ENCODE measurements at regions not wholly inside any gene's neighbourhood (a gene's known extent, or its start where the extent isn't known, plus 50 kb on each side); places are given as distances from the start of the nearest gene placed in this dataset.

DNA sequence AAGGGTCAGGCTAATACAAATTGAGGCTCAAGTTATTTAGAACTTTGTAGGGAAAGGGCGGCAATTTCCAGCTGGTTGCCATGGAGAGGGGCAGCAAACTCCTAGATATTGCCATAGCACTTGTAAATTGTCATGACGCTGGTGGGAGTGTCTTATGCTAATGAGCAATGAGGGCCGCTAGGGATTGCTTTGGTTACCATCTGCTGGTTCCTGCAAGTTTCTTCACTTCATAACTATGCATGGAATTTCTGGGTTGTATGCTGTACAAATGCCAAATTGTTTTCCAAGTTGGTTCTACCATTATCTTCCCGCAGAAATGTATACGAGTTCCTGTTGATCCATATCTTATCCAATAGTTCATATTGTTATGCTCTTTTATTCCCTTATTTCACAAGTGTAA is 1339.4 kb downstream of the EFNB2 start:
- H3K27me3 ChIP-seq (ENCODE audit: control insufficient read depth, insufficient read depth, low read length) = no peaks in the 10 kb centered on the region
- no peaks in the 10 kb centered on the region for H3K36me3 ChIP-seq (ENCODE audit: control insufficient read depth, low read depth, low read length)
- H3K4me3 ChIP-seq (ENCODE audit: low read length) = no peak overlapping the region
- H3K4me1 ChIP-seq (ENCODE audit: control insufficient read depth, low read depth, low read length) = no peaks in the 10 kb centered on the region
- no peak overlapping the region for H3K9ac ChIP-seq (ENCODE audit: low read length)
- no peak overlapping the region for H3K27ac ChIP-seq (ENCODE audit: low read length)
- H3K9me3 ChIP-seq (ENCODE audit: control insufficient read depth, low read depth, low read length) = no peaks in the 10 kb centered on the region

DNA sequence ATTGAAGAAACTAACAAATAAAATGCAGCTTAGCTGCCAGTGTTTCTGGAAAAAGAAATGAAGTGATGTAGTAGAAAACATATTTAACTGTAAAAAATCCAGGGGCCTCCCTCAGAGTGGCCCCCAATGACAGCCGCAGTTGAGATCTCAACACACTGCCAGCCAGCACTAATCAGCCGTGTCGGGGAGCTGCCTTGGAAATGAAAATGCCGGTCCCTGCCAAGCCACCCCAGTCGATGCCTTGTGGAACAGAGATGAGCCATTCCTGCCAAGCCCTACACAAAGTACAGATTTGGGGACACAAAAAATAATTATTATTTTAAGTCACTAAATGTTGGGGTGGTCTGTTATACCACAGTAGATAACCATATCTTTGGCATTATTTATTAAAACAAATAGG is 1342.4 kb downstream of the EFNB2 start:
- H3K9me3 ChIP-seq (ENCODE audit: control insufficient read depth, low read depth, low read length) = no peaks in the 10 kb centered on the region
- no peak overlapping the region for H3K9ac ChIP-seq (ENCODE audit: low read length)
- H3K27me3 ChIP-seq (ENCODE audit: control insufficient read depth, insufficient read depth, low read length) = no peaks in the 10 kb centered on the region
- no peaks in the 10 kb centered on the region for H3K4me1 ChIP-seq (ENCODE audit: control insufficient read depth, low read depth, low read length)
- no peaks in the 10 kb centered on the region for H3K36me3 ChIP-seq (ENCODE audit: control insufficient read depth, low read depth, low read length)
- H3K27ac ChIP-seq (ENCODE audit: low read length) = no peak overlapping the region
- H3K4me3 ChIP-seq (ENCODE audit: low read length) = no peak overlapping the region

DNA sequence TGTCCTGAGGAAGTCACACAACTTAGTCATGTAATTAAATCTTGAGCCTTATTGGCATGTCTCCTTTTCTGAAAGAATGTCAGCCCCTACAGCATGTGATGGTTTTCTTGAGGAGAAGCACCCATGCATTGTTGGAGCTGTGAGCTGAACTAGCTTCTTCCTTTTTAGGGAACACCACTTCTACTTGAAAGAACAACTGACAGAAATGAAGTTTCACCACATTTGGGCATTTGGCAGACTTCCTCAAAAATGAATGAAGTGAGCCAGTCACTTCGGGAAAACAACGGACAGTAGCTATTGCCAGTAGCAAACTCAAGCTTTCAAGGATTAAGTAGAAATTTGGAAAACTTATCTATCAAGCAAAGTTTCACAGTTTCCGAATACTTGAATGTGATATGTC is 1351.3 kb downstream of the EFNB2 start:
- no peaks in the 10 kb centered on the region for H3K27me3 ChIP-seq (ENCODE audit: control insufficient read depth, insufficient read depth, low read length)
- no peaks in the 10 kb centered on the region for H3K36me3 ChIP-seq (ENCODE audit: control insufficient read depth, low read depth, low read length)
- no peak overlapping the region for H3K9ac ChIP-seq (ENCODE audit: low read length)
- H3K4me3 ChIP-seq (ENCODE audit: low read length) = no peak overlapping the region
- no peaks in the 10 kb centered on the region for H3K9me3 ChIP-seq (ENCODE audit: control insufficient read depth, low read depth, low read length)
- no peak overlapping the region for H3K27ac ChIP-seq (ENCODE audit: low read length)
- H3K4me1 ChIP-seq (ENCODE audit: control insufficient read depth, low read depth, low read length) = no peaks in the 10 kb centered on the region

DNA sequence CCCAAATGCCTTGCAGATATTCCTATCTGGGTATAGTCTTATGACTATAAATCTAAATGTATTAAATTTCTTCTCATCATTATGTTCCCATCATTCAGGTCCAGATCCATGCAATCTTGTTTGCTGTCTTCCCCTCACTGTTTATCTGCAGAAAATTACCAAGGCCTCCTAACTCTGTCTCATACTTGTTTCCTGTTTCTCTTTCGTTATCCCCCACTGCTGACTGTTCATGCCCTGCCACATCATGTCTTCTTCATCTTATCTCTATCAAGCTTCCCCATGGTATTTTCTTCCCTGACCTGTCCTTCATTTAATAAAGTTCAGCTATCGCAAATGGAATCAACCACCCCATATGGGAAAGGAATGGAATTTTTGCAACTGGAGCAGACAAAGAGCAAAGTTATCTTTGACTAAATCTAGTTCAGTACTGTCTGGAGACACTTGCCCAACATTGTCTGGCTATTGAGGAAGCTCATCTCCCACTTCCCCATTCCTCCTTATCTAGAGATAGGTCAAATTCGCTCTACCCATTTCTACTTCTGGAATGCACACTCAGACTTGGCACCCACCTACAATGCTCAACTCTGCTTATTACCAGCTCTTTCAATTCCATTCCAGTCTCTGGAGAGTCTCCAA is 1358.1 kb downstream of the EFNB2 start:
- no peak overlapping the region for H3K27ac ChIP-seq (ENCODE audit: low read length)

DNA sequence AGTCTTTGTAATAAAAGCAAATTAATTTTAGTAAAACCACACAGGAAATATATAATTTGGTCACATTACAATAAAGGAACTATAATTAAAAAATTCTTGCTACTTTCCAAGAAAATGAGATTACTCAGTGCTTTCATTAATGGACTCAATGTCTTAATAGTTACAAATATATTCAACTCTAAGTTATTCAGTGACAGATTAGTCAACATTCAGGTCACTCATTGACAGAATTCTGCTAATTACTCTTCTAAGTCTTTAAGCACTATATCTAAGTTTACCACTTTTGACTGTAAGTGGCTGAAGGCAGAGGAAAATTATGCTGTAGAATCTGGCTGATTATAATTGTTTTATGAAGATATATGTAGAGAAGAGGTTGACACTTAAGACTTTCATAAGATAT is 1365.0 kb downstream of the EFNB2 start:
- H3K27me3 ChIP-seq (ENCODE audit: control insufficient read depth, insufficient read depth, low read length) = no peaks in the 10 kb centered on the region

More for the DNA sequence above, 1358.1 kb downstream of the EFNB2 start:
- Histone ChIP-seq H3K27me3 (ENCODE audit: control insufficient read depth, insufficient read depth, low read length) (no peaks in the 10 kb centered on the region), H3K9ac (ENCODE audit: low read length) (no peak overlapping the region), H3K9me3 (ENCODE audit: control insufficient read depth, low read depth, low read length) (no peaks in the 10 kb centered on the region), H3K36me3 (ENCODE audit: control insufficient read depth, low read depth, low read length) (no peaks in the 10 kb centered on the region), H3K4me1 (ENCODE audit: control insufficient read depth, low read depth, low read length) (no peaks in the 10 kb centered on the region), H3K4me3 (ENCODE audit: low read length) (no peak overlapping the region)

DNA sequence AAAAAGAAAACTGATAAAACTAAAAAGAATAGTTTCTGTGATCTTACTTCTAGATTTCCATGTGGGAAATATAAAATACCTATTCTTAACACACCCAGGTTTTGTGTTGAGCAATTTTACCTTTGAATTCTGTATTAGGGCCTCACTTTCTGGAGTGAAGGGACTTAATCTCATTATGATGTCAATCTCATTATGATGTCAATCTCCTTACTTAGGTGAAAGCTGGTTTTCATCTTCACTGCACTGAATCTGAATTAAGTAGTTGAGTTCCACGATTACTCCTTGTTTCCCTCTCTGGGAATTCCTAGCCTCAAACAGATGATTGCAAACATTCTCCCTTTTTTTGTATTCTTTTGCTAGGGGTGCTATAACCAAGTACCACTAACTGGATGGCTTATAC is 1367.2 kb downstream of the EFNB2 start:
- Histone ChIP-seq H3K27ac (ENCODE audit: low read length) (no peak overlapping the region), H3K9ac (ENCODE audit: low read length) (no peak overlapping the region), H3K27me3 (ENCODE audit: control insufficient read depth, insufficient read depth, low read length) (no peaks in the 10 kb centered on the region), H3K36me3 (ENCODE audit: control insufficient read depth, low read depth, low read length) (no peaks in the 10 kb centered on the region), H3K4me3 (ENCODE audit: low read length) (no peak overlapping the region), H3K4me1 (ENCODE audit: control insufficient read depth, low read depth, low read length) (no peaks in the 10 kb centered on the region), H3K9me3 (ENCODE audit: control insufficient read depth, low read depth, low read length) (no peaks in the 10 kb centered on the region)

More for the DNA sequence above, 1365.0 kb downstream of the EFNB2 start:
- H3K4me3 ChIP-seq (ENCODE audit: low read length) = no peak overlapping the region
- no peak overlapping the region for H3K27ac ChIP-seq (ENCODE audit: low read length)
- H3K36me3 ChIP-seq (ENCODE audit: control insufficient read depth, low read depth, low read length) = no peaks in the 10 kb centered on the region
- H3K9me3 ChIP-seq (ENCODE audit: control insufficient read depth, low read depth, low read length) = no peaks in the 10 kb centered on the region
- no peaks in the 10 kb centered on the region for H3K4me1 ChIP-seq (ENCODE audit: control insufficient read depth, low read depth, low read length)
- no peak overlapping the region for H3K9ac ChIP-seq (ENCODE audit: low read length)

DNA sequence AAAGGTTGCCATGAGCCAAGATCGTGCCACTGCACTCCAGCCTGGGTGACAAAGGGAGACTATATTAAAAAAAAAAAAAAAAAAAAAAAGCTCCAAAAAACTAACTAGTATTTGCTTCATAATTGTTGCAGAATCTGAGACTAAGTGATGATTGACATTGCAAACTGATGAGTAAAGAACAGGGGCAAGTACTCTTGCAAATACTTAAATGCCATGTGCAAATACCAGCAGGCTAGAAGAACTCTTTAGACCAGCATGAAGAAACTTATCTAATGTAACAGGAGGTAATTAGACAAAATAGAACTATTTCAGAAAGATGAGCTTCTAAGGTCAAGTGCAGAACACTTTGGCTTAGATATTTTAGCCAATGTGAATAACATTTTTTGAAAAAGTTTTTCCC is 1368.1 kb downstream of the EFNB2 start:
- H3K27me3 ChIP-seq (ENCODE audit: control insufficient read depth, insufficient read depth, low read length) = no peaks in the 10 kb centered on the region
- no peak overlapping the region for H3K4me3 ChIP-seq (ENCODE audit: low read length)
- H3K9ac ChIP-seq (ENCODE audit: low read length) = no peak overlapping the region
- H3K4me1 ChIP-seq (ENCODE audit: control insufficient read depth, low read depth, low read length) = no peaks in the 10 kb centered on the region
- no peaks in the 10 kb centered on the region for H3K36me3 ChIP-seq (ENCODE audit: control insufficient read depth, low read depth, low read length)
- no peak overlapping the region for H3K27ac ChIP-seq (ENCODE audit: low read length)
- H3K9me3 ChIP-seq (ENCODE audit: control insufficient read depth, low read depth, low read length) = no peaks in the 10 kb centered on the region

DNA sequence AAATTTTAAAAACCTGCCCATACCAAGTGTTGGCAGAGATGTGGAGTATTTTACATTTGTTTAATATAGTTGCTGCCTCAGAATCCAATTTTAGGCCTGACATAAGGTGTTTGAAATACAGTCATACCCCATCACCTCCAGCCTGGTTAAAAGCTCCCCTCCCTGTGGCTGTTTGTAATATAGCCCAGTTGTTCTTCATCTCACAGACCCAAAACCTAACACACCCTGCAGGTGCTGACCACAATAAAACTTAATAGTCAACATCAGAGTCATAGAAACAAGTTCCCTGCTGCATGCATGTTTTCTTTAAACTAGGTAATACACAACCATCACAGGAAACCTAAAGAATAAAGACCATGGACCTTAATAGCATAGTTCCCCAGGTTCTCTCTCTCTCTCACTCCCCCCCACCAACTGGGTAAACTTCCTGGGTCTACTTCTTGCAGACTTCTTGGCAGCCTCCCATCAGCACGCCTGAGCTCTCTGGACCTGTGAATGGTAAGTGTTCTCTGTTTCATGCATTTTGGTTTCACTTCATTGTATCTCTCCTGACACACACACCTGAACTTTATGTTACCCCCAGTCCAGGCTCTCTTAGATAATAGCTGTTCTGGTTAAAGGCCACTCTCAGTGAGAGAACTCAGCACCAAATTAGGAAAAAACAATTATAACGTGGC is 1369.9 kb downstream of the EFNB2 start:
- H3K4me3 ChIP-seq (ENCODE audit: low read length) = no peak overlapping the region
- no peak overlapping the region for H3K27ac ChIP-seq (ENCODE audit: low read length)
- no peaks in the 10 kb centered on the region for H3K4me1 ChIP-seq (ENCODE audit: control insufficient read depth, low read depth, low read length)
- H3K9me3 ChIP-seq (ENCODE audit: control insufficient read depth, low read depth, low read length) = no peaks in the 10 kb centered on the region
- H3K36me3 ChIP-seq (ENCODE audit: control insufficient read depth, low read depth, low read length) = no peaks in the 10 kb centered on the region
- no peaks in the 10 kb centered on the region for H3K27me3 ChIP-seq (ENCODE audit: control insufficient read depth, insufficient read depth, low read length)
- H3K9ac ChIP-seq (ENCODE audit: low read length) = no peak overlapping the region

DNA sequence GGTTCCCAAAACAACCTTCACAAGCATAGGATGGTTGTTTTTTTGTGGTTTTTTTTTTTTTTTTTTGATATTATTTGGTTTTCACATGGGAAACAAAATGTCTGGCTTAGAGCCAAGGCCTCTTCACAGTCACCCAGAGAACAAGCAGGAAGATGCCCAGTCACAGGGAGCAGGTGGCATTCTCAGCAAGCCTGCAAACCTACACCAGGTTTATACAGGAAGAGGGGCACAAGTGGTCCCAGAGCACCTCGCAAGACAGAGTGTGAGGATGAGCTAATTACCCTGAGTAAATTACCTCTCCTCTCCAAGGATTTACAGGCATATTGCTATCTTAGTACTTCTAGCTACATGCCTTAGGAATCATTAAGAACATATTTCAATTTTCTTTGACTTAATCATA is 1375.6 kb downstream of the EFNB2 start:
- Histone ChIP-seq H3K4me3 (ENCODE audit: low read length) (no peak overlapping the region), H3K4me1 (ENCODE audit: control insufficient read depth, low read depth, low read length) (no peaks in the 10 kb centered on the region), H3K9me3 (ENCODE audit: control insufficient read depth, low read depth, low read length) (no peaks in the 10 kb centered on the region), H3K27me3 (ENCODE audit: control insufficient read depth, insufficient read depth, low read length) (no peaks in the 10 kb centered on the region), H3K36me3 (ENCODE audit: control insufficient read depth, low read depth, low read length) (no peaks in the 10 kb centered on the region), H3K9ac (ENCODE audit: low read length) (no peak overlapping the region), H3K27ac (ENCODE audit: low read length) (no peak overlapping the region)

DNA sequence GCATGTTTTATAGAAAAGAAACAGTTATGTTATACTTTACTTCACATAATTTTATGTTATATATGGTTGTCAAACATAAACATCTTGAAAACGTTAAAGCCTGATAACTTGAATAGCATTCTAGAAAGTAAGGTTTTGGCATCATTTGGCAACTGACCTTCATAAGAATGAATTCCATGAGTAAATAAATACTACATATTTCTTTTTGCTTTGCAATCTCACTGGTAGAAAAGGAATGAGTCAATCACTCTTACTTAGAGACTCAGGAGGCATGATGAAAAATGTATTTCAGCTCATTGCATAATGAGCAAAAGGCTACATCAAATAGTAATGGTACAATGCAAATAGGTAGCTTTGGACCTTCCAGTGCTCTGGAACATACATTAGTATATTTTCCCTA is 1381.9 kb downstream of the EFNB2 start:
- H3K27ac ChIP-seq (ENCODE audit: low read length) = no peak overlapping the region
- H3K9ac ChIP-seq (ENCODE audit: low read length) = no peak overlapping the region
- H3K36me3 ChIP-seq (ENCODE audit: control insufficient read depth, low read depth, low read length) = no peaks in the 10 kb centered on the region
- no peaks in the 10 kb centered on the region for H3K27me3 ChIP-seq (ENCODE audit: control insufficient read depth, insufficient read depth, low read length)
- no peaks in the 10 kb centered on the region for H3K9me3 ChIP-seq (ENCODE audit: control insufficient read depth, low read depth, low read length)
- no peaks in the 10 kb centered on the region for H3K4me1 ChIP-seq (ENCODE audit: control insufficient read depth, low read depth, low read length)
- no peak overlapping the region for H3K4me3 ChIP-seq (ENCODE audit: low read length)

DNA sequence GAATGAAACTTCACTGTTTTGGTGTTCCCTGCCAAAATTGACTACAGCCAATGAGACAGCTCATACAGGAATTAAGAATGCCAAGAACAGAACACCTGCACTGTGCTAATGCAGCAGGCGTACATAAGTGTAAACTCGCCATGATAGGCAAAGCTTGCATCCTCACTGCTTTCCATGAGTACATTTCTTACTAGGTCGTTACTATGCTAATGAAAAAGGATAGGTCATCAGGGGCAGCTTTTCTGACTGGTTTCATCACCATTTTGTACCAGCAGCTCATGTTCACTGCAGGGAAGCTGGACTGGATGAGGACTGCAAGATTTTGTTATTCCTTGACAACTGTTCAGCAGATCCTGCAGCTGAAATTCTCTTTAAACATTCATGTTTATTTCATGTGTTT is 1383.8 kb downstream of the EFNB2 start:
- Histone ChIP-seq H3K4me3 (ENCODE audit: low read length) (no peak overlapping the region), H3K9me3 (ENCODE audit: control insufficient read depth, low read depth, low read length) (no peaks in the 10 kb centered on the region), H3K4me1 (ENCODE audit: control insufficient read depth, low read depth, low read length) (no peaks in the 10 kb centered on the region), H3K9ac (ENCODE audit: low read length) (no peak overlapping the region), H3K36me3 (ENCODE audit: control insufficient read depth, low read depth, low read length) (no peaks in the 10 kb centered on the region), H3K27me3 (ENCODE audit: control insufficient read depth, insufficient read depth, low read length) (no peaks in the 10 kb centered on the region), H3K27ac (ENCODE audit: low read length) (no peak overlapping the region)

DNA sequence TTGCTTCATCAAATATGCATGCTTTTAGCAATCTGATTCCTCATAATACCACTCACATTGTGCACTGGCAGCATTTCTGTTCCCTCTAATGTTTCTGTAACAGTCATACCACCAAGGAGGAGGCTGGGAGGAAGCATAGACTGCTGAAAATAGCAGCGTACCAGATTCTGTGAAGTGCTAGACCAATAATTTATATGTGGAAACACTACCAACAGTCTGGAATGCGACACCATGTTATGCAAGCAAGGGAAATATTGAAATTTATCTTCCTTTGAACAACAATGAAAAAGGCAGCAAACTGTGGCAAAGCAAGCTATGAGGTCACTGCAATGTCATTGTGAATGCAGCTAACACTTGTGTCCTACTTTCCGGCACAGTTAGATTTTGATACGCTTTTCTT is 1388.0 kb downstream of the EFNB2 start:
- Histone ChIP-seq H3K4me1 (ENCODE audit: control insufficient read depth, low read depth, low read length) (no peaks in the 10 kb centered on the region), H3K4me3 (ENCODE audit: low read length) (no peak overlapping the region), H3K9ac (ENCODE audit: low read length) (no peak overlapping the region), H3K9me3 (ENCODE audit: control insufficient read depth, low read depth, low read length) (no peaks in the 10 kb centered on the region), H3K27ac (ENCODE audit: low read length) (no peak overlapping the region), H3K36me3 (ENCODE audit: control insufficient read depth, low read depth, low read length) (no peaks in the 10 kb centered on the region), H3K27me3 (ENCODE audit: control insufficient read depth, insufficient read depth, low read length) (no peaks in the 10 kb centered on the region)
